Fibroblast of lung (primary cell): ENCODE measurements at regions not wholly inside any gene's neighbourhood (a gene's known extent, or its start where the extent isn't known, plus 50 kb on each side); places are given as distances from the start of the nearest gene placed in this dataset.

Experiments
- CTCF ChIP-seq, 2 donors: IDR thresholded peaks in 1 of 2; conservative IDR thresholded peaks in 1 of 2; 1 replicate in 1 of 2; 2 replicates in 1 of 2; pipeline ENCODE4 v1.5.1; 2011 to 2012; ENCODE audit warnings: low read length in 2 of 2, control low read depth in 1 of 2, inconsistent platforms in 1 of 2, low read depth in 1 of 2, mild to moderate bottlenecking in 1 of 2
- EZH2 ChIP-seq: IDR thresholded peaks from 2 replicates; pipeline ENCODE4 v1.5.1; 2012; ENCODE audit warnings: low read length, control low read depth, mild to moderate bottlenecking; ENCODE audit errors: missing control alignments

- no peak for TF ChIP-seq CTCF (conservative IDR thresholded peaks at IDR 0.05 in 1 of 2, IDR thresholded peaks at IDR 0.05 in 1 of 2; ENCODE audit: low read depth in 1 of 2, low read length in 2 of 2)
- TF ChIP-seq EZH2, result no peak
These were observed 65.7 kb upstream of the SSX2IP start for GRCh38 chr1:84756001-84756400.
